Activated T-cell treated with anti-CD3 and anti-CD28 coated beads, Interleukin-2, amount 50 U/mL, for 24 hours (primary cell): ENCODE measurements at regions not wholly inside any gene's neighbourhood (a gene's known extent, or its start where the extent isn't known, plus 50 kb on each side); places are given as distances from the start of the nearest gene placed in this dataset.
"Not testable (repeated sequence)": the region's sequence is repeated elsewhere in the genome, so short reads cannot be mapped to it uniquely, and the experiment has no call there.

Experiments
- DNase-seq: peaks from one replicate; pipeline ENCODE4 v3.0.0-alpha.2; 2020
- H3K27ac Mint-ChIP-seq: 2 replicates; pipeline ENCODE4 v1.8.0; 2020; ENCODE audit warnings: mild to moderate bottlenecking, mixed read lengths
- H3K27me3 Mint-ChIP-seq: 2 replicates; pipeline ENCODE4 v1.8.0; 2020; ENCODE audit warnings: mixed read lengths
- H3K36me3 Mint-ChIP-seq: 2 replicates; pipeline ENCODE4 v1.8.0; 2020; ENCODE audit warnings: low read depth, mixed read lengths
- H3K4me1 Mint-ChIP-seq: 2 replicates; pipeline ENCODE4 v1.8.0; 2020; ENCODE audit warnings: low read depth, mixed read lengths
- H3K4me3 Mint-ChIP-seq: 2 replicates; pipeline ENCODE4 v1.8.0; 2020; ENCODE audit warnings: mild to moderate bottlenecking, moderate library complexity, mixed read lengths
- H3K9me3 Mint-ChIP-seq: 2 replicates; pipeline ENCODE4 v1.8.0; 2020; ENCODE audit warnings: mixed read lengths

GRCh38 chr12:67534681-67535080 is 113.9 kb upstream of the DYRK2 start:
- Mint-ChIP-seq H3K27ac (no peak overlapping the region), H3K9me3 (no peaks in the 10 kb centered on the region), H3K4me3 (no peak overlapping the region), H3K36me3 (no peaks in the 10 kb centered on the region), H3K27me3 (no peaks in the 10 kb centered on the region), H3K4me1 (peaks cover 6% of the 10 kb centered on the region)
- no peak for DNase-seq

GRCh38 chr12:67535176-67535575 is 113.4 kb upstream of the DYRK2 start:
- no peaks in the 10 kb centered on the region for H3K27me3 Mint-ChIP-seq
- peaks cover 6% of the 10 kb centered on the region for H3K4me1 Mint-ChIP-seq
- no peaks in the 10 kb centered on the region for H3K36me3 Mint-ChIP-seq
- H3K27ac Mint-ChIP-seq = no peak overlapping the region
- no peak for DNase-seq
- no peak overlapping the region for H3K4me3 Mint-ChIP-seq
- H3K9me3 Mint-ChIP-seq = no peaks in the 10 kb centered on the region

- no peaks in the 10 kb centered on the region for H3K9me3 Mint-ChIP-seq
Measured at GRCh38 chr12:67535971-67536370, 112.6 kb upstream of the DYRK2 start.

GRCh38 chr12:67539329-67539728 is 109.2 kb upstream of the DYRK2 start:
- H3K9me3 Mint-ChIP-seq = no peaks in the 10 kb centered on the region
- no peak for DNase-seq
- H3K27ac Mint-ChIP-seq = no peak overlapping the region
- H3K4me1 Mint-ChIP-seq = peaks cover 25% of the 10 kb centered on the region
- H3K4me3 Mint-ChIP-seq = no peak overlapping the region
- H3K36me3 Mint-ChIP-seq = no peaks in the 10 kb centered on the region
- no peaks in the 10 kb centered on the region for H3K27me3 Mint-ChIP-seq

More at GRCh38 chr12:67535971-67536370, 112.6 kb upstream of the DYRK2 start:
- no peak for DNase-seq
- no peaks in the 10 kb centered on the region for H3K36me3 Mint-ChIP-seq
- H3K4me1 Mint-ChIP-seq = peaks cover 9% of the 10 kb centered on the region
- no peak overlapping the region for H3K4me3 Mint-ChIP-seq
- no peaks in the 10 kb centered on the region for H3K27me3 Mint-ChIP-seq
- no peak overlapping the region for H3K27ac Mint-ChIP-seq

GRCh38 chr12:67539946-67540345 is 108.6 kb upstream of the DYRK2 start:
- DNase-seq = no peak
- peaks cover 28% of the 10 kb centered on the region for H3K4me1 Mint-ChIP-seq
- no peaks in the 10 kb centered on the region for H3K27me3 Mint-ChIP-seq
- H3K9me3 Mint-ChIP-seq = no peaks in the 10 kb centered on the region
- H3K27ac Mint-ChIP-seq = no peak overlapping the region
- H3K36me3 Mint-ChIP-seq = no peaks in the 10 kb centered on the region
- no peak overlapping the region for H3K4me3 Mint-ChIP-seq

- Mint-ChIP-seq H3K4me3 (no peak overlapping the region), H3K9me3 (no peaks in the 10 kb centered on the region), H3K36me3 (no peaks in the 10 kb centered on the region), H3K4me1 (peaks cover 33% of the 10 kb centered on the region), H3K27ac (no peak overlapping the region), H3K27me3 (no peaks in the 10 kb centered on the region)
- no peak for DNase-seq
Measured at GRCh38 chr12:67540920-67541624, 107.5 kb upstream of the DYRK2 start.

GRCh38 chr12:67541625-67541991 is 106.9 kb upstream of the DYRK2 start:
- Mint-ChIP-seq H3K36me3 (no peaks in the 10 kb centered on the region), H3K27ac (no peak overlapping the region), H3K27me3 (no peaks in the 10 kb centered on the region)

GRCh38 chr12:67543021-67543770 is 105.3 kb upstream of the DYRK2 start:
- H3K4me1 Mint-ChIP-seq = peaks cover 33% of the 10 kb centered on the region
- H3K27ac Mint-ChIP-seq = no peak overlapping the region
- H3K27me3 Mint-ChIP-seq = no peaks in the 10 kb centered on the region
- DNase-seq = no peak
- no peaks in the 10 kb centered on the region for H3K36me3 Mint-ChIP-seq
- H3K9me3 Mint-ChIP-seq = no peaks in the 10 kb centered on the region
- no peak overlapping the region for H3K4me3 Mint-ChIP-seq

More at GRCh38 chr12:67541625-67541991, 106.9 kb upstream of the DYRK2 start:
- Mint-ChIP-seq H3K4me1 (peaks cover 33% of the 10 kb centered on the region), H3K4me3 (no peak overlapping the region), H3K9me3 (no peaks in the 10 kb centered on the region)
- DNase-seq = no peak

- Mint-ChIP-seq H3K27me3 (no peaks in the 10 kb centered on the region), H3K4me1 (peaks cover 33% of the 10 kb centered on the region), H3K9me3 (no peaks in the 10 kb centered on the region), H3K4me3 (no peak overlapping the region), H3K27ac (no peak overlapping the region), H3K36me3 (no peaks in the 10 kb centered on the region)
- no peak for DNase-seq
Measured at GRCh38 chr12:67545298-67545697, 103.2 kb upstream of the DYRK2 start.

- Mint-ChIP-seq H3K27me3 (no peaks in the 10 kb centered on the region), H3K27ac (no peak overlapping the region), H3K4me1 (peaks cover 22% of the 10 kb centered on the region), H3K4me3 (no peak overlapping the region), H3K9me3 (peaks cover 8% of the 10 kb centered on the region), H3K36me3 (no peaks in the 10 kb centered on the region)
- DNase-seq = no peak
Measured at GRCh38 chr12:67546746-67547145, 101.8 kb upstream of the DYRK2 start.

- not testable (repeated sequence) for H3K27me3 Mint-ChIP-seq, H3K4me3 Mint-ChIP-seq, H3K4me1 Mint-ChIP-seq, H3K36me3 Mint-ChIP-seq
- DNase-seq = peak; percentile 38
- H3K9me3 Mint-ChIP-seq = peaks cover 12% of the 10 kb centered on the region
- H3K27ac Mint-ChIP-seq = peak overlapping the region; percentile 20
Measured at GRCh38 chr12:67555075-67555717, 93.3 kb upstream of the DYRK2 start.

- no peaks in the 10 kb centered on the region for H3K4me1 Mint-ChIP-seq
- no peak overlapping the region for H3K4me3 Mint-ChIP-seq
- no peaks in the 10 kb centered on the region for H3K36me3 Mint-ChIP-seq
- peaks cover 10% of the 10 kb centered on the region for H3K9me3 Mint-ChIP-seq
- no peaks in the 10 kb centered on the region for H3K27me3 Mint-ChIP-seq
- DNase-seq = no peak
- no peak overlapping the region for H3K27ac Mint-ChIP-seq
Measured at GRCh38 chr12:67558775-67559174, 89.8 kb upstream of the DYRK2 start.

GRCh38 chr12:67559751-67560150 is 88.8 kb upstream of the DYRK2 start:
- H3K27me3 Mint-ChIP-seq = no peaks in the 10 kb centered on the region
- DNase-seq = no peak
- peaks cover 10% of the 10 kb centered on the region for H3K9me3 Mint-ChIP-seq
- H3K4me3 Mint-ChIP-seq = no peak overlapping the region
- no peak overlapping the region for H3K27ac Mint-ChIP-seq
- no peaks in the 10 kb centered on the region for H3K36me3 Mint-ChIP-seq
- H3K4me1 Mint-ChIP-seq = no peaks in the 10 kb centered on the region

- DNase-seq = no peak
- Mint-ChIP-seq H3K4me1 (no peaks in the 10 kb centered on the region), H3K27ac (no peak overlapping the region), H3K36me3 (no peaks in the 10 kb centered on the region), H3K4me3 (no peak overlapping the region), H3K27me3 (no peaks in the 10 kb centered on the region), H3K9me3 (peaks cover 15% of the 10 kb centered on the region)
Measured at GRCh38 chr12:67562513-67563287, 85.8 kb upstream of the DYRK2 start.
